Neural cell (in vitro differentiated cells): ENCODE measurements at regions not wholly inside any gene's neighbourhood (a gene's known extent, or its start where the extent isn't known, plus 50 kb on each side); places are given as distances from the start of the nearest gene placed in this dataset.

Experiments used
- H2AFZ ChIP-seq: fragments of 200-600, 300-800 bp; sonication (generic), shearing (Covaris generic); 2 replicates; pipeline ENCODE4 v1.6.0; 2014; ENCODE audit warnings: low read depth, mild to moderate bottlenecking, antibody characterized with exemption, low read length, moderate library complexity
- H3F3A ChIP-seq: fragments of 200-600 bp; shearing (Covaris generic); 2 replicates; pipeline ENCODE4 v1.6.1; 2016; ENCODE audit warnings: mild to moderate bottlenecking, moderate library complexity, mixed read lengths, antibody characterized with exemption, low read length; ENCODE audit not compliant: insufficient read depth, poor library complexity, severe bottlenecking
- H3K27ac ChIP-seq: fragments of 200-600, 300-800 bp; sonication (generic), shearing (Covaris generic); 2 replicates; pipeline ENCODE4 v1.5.1; 2014; ENCODE audit warnings: mild to moderate bottlenecking, low read length, moderate library complexity
- H3K27me3 ChIP-seq: fragments of 300-800, 200-600 bp; sonication (generic), shearing (Covaris generic); 2 replicates; pipeline ENCODE4 v1.6.0; 2014; ENCODE audit warnings: mild to moderate bottlenecking, low read depth, low read length, moderate library complexity; ENCODE audit not compliant: insufficient read depth
- H3K36me3 ChIP-seq: fragments of 300-800, 200-600 bp; sonication (generic), shearing (Covaris generic); 2 replicates; pipeline ENCODE4 v1.5.1; 2014; ENCODE audit warnings: mild to moderate bottlenecking, antibody characterized with exemption, low read length, moderate library complexity; ENCODE audit not compliant: insufficient read depth
- H3K4me2 ChIP-seq: fragments of 300-800, 200-600 bp; sonication (generic), shearing (Covaris generic); 2 replicates; pipeline ENCODE4 v1.6.0; 2014; ENCODE audit warnings: mild to moderate bottlenecking, low read length
- H3K4me3 ChIP-seq: fragments of 300-800, 200-600 bp; sonication (generic), shearing (Covaris generic); 2 replicates; pipeline ENCODE4 v1.5.1; 2014; ENCODE audit warnings: mild to moderate bottlenecking, low read length, moderate library complexity
- H3K79me2 ChIP-seq: fragments of 200-600 bp; shearing (Covaris generic); replicated peaks from 2 replicates; pipeline ENCODE4 v1.6.0; 2014; ENCODE audit warnings: mild to moderate bottlenecking, low read length, moderate library complexity; ENCODE audit not compliant: insufficient read depth
- H3K9ac ChIP-seq: fragments of 300-800, 200-600 bp; sonication (generic), shearing (Covaris generic); 2 replicates; pipeline ENCODE4 v1.6.1; 2016; ENCODE audit warnings: mild to moderate bottlenecking, low read length, mixed read lengths
- H3K9me2 ChIP-seq: fragments of 200-600 bp; shearing (Covaris generic); 2 replicates; pipeline ENCODE4 v1.6.1; 2016; ENCODE audit warnings: mild to moderate bottlenecking, low read length, mixed read lengths; ENCODE audit not compliant: insufficient read depth
- H3K9me3 ChIP-seq: fragments of 200-600, 300-800 bp; sonication (generic), shearing (Covaris generic); 2 replicates; pipeline ENCODE4 v1.6.1; 2016; ENCODE audit warnings: mild to moderate bottlenecking, mixed run types, low read length, moderate library complexity, mixed read lengths
- H4K20me1 ChIP-seq: fragments of 200-600 bp; shearing (Covaris generic); 2 replicates; pipeline ENCODE4 v1.6.1; 2016; ENCODE audit warnings: mild to moderate bottlenecking, mixed run types; ENCODE audit not compliant: insufficient read depth
- EP300 ChIP-seq: fragments of 450-650 bp; conservative IDR thresholded peaks from 2 replicates; pipeline ENCODE4 v1.6.1; 2014; ENCODE audit warnings: antibody characterized with exemption, mild to moderate bottlenecking, moderate library complexity; ENCODE audit not compliant: poor library complexity, severe bottlenecking
- EZH2 ChIP-seq: fragments of 200-600, 300-800 bp; shearing (Covaris generic), sonication (generic); IDR thresholded peaks from 2 replicates; pipeline ENCODE4 v1.6.1; 2014; ENCODE audit warnings: antibody characterized with exemption, low read length, borderline replicate concordance, mild to moderate bottlenecking; ENCODE audit not compliant: insufficient read depth, poor library complexity, severe bottlenecking
- MXI1 ChIP-seq: fragments of 450-650 bp; conservative IDR thresholded peaks from 2 replicates; pipeline ENCODE4 v1.6.1; 2014; ENCODE audit warnings: antibody characterized with exemption, mild to moderate bottlenecking; ENCODE audit not compliant: poor library complexity, severe bottlenecking
- POLR2AphosphoS5 ChIP-seq: IDR thresholded peaks from 2 replicates; pipeline ENCODE4 v1.6.1; 2012
- RAD21 ChIP-seq: fragments of 450-650 bp; conservative IDR thresholded peaks from 2 replicates; pipeline ENCODE4 v1.6.1; 2014; ENCODE audit warnings: antibody characterized with exemption, mild to moderate bottlenecking, moderate library complexity
- REST ChIP-seq: IDR thresholded peaks from 2 replicates; pipeline ENCODE4 v1.6.1; 2012; ENCODE audit warnings: borderline replicate concordance
- SMC3 ChIP-seq: fragments of 450-650 bp; conservative IDR thresholded peaks from 2 replicates; pipeline ENCODE4 v1.6.1; 2014; ENCODE audit warnings: antibody characterized with exemption, mild to moderate bottlenecking, moderate library complexity; ENCODE audit not compliant: poor library complexity
- TAF1 ChIP-seq: IDR thresholded peaks from 2 replicates; pipeline ENCODE4 v1.6.1; 2012; ENCODE audit warnings: low read depth
- TF ChIP-seq, protein P1 (sequence below): fragments of 450-650 bp; IDR thresholded peaks from 2 replicates; pipeline ENCODE4 v1.5.1; 2014; ENCODE audit warnings: antibody characterized with exemption, mild to moderate bottlenecking, moderate library complexity; ENCODE audit not compliant: poor library complexity, severe bottlenecking

DNA sequence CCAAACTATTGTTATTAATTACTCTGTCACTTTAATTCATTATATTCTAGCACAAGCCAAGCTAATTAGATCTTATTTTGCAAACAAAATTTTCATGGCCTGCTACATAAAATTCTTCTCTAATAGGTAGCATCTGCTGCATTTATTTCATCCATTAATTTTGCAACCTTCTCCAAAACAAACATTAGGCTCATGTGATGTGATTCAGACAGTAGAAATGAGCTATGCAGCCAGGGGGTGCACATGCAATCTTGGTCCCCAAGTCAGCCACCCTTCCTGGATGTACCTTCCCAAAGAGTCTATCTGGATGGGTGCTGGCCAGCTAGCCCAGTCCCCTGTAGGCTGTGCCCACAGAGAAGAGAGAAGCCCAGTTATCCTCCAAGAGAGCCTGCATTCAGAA is 242.1 kb upstream of the OSR1 start:
- no peaks in the 10 kb centered on the region for H3F3A ChIP-seq
- no peak overlapping the region for H3K4me3 ChIP-seq
- no peaks in the 10 kb centered on the region for H3K79me2 ChIP-seq
- H2AFZ ChIP-seq, result no peak overlapping the region
- no peaks in the 10 kb centered on the region for H3K36me3 ChIP-seq
- no peak for TF ChIP-seq TAF1
- TF ChIP-seq MXI1, result no peak
- no peak for TF ChIP-seq EZH2
- no peak for TF ChIP-seq EP300
- no peak for TF ChIP-seq REST
- no peak for TF ChIP-seq SMC3
- no peak overlapping the region for H3K9ac ChIP-seq
- H3K4me2 ChIP-seq, result no peak overlapping the region
- no peaks in the 10 kb centered on the region for H4K20me1 ChIP-seq
- H3K27me3 ChIP-seq, result no peaks in the 10 kb centered on the region
- H3K27ac ChIP-seq, result no peak overlapping the region
- no peaks in the 10 kb centered on the region for H3K9me2 ChIP-seq
- no peaks in the 10 kb centered on the region for H3K9me3 ChIP-seq

DNA sequence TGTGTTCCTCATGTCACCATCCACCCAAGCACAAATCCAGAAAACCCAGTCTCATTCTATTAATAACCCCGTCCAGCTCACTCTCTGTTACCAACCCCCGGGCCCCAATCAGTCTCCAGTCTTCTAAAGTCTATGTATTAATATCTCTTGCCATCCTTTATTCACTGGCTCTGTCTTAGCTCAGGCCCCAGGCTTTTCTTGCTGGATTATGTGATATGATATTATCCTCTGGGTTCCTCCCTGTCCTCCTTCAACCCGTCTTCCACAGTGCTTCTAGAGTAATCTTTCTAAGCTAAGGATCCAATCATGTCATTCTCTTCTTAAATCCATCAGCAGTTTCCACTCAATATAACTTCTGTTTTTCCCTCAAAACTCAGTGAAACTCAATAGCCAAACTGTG is 240.5 kb upstream of the OSR1 start:
- no peak for TF ChIP-seq POLR2AphosphoS5
- no peak for TF ChIP-seq REST
- TF ChIP-seq, protein P1, sequence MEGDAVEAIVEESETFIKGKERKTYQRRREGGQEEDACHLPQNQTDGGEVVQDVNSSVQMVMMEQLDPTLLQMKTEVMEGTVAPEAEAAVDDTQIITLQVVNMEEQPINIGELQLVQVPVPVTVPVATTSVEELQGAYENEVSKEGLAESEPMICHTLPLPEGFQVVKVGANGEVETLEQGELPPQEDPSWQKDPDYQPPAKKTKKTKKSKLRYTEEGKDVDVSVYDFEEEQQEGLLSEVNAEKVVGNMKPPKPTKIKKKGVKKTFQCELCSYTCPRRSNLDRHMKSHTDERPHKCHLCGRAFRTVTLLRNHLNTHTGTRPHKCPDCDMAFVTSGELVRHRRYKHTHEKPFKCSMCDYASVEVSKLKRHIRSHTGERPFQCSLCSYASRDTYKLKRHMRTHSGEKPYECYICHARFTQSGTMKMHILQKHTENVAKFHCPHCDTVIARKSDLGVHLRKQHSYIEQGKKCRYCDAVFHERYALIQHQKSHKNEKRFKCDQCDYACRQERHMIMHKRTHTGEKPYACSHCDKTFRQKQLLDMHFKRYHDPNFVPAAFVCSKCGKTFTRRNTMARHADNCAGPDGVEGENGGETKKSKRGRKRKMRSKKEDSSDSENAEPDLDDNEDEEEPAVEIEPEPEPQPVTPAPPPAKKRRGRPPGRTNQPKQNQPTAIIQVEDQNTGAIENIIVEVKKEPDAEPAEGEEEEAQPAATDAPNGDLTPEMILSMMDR, result no peak
- TF ChIP-seq EP300, result no peak
- no peak for TF ChIP-seq TAF1
- no peak for TF ChIP-seq RAD21
- TF ChIP-seq EZH2, result no peak
- no peak for TF ChIP-seq MXI1
- TF ChIP-seq SMC3, result no peak
- no peak overlapping the region for H3K4me3 ChIP-seq
- H4K20me1 ChIP-seq, result no peaks in the 10 kb centered on the region
- H3F3A ChIP-seq, result no peaks in the 10 kb centered on the region
- no peaks in the 10 kb centered on the region for H3K36me3 ChIP-seq
- no peak overlapping the region for H3K27ac ChIP-seq
- H2AFZ ChIP-seq, result no peak overlapping the region
- H3K79me2 ChIP-seq, result no peaks in the 10 kb centered on the region
- no peak overlapping the region for H3K9ac ChIP-seq
- no peak overlapping the region for H3K4me2 ChIP-seq
- H3K27me3 ChIP-seq, result no peaks in the 10 kb centered on the region
- H3K9me2 ChIP-seq, result no peaks in the 10 kb centered on the region
- no peaks in the 10 kb centered on the region for H3K9me3 ChIP-seq
